SJSA1 (cell line): ENCODE measurements at regions not wholly inside any gene's neighbourhood (a gene's known extent, or its start where the extent isn't known, plus 50 kb on each side); places are given as distances from the start of the nearest gene placed in this dataset.

Source experiments
- DNase-seq, 2 experiments: peaks; one replicate each; pipeline ENCODE4 v3.0.0-alpha.2; 2015 to 2020; ENCODE audit warnings: low spot score in 2 of 2, low read depth in 1 of 2
- H3K27ac ChIP-seq: fragments of 250-450 bp; sonication (Bioruptor Pico); 2 replicates; pipeline ENCODE4 v1.5.1; 2020; ENCODE audit warnings: mild to moderate bottlenecking, moderate library complexity
- H3K27me3 ChIP-seq: fragments of 250-450 bp; sonication (Bioruptor Pico); replicated peaks from 2 replicates; pipeline ENCODE4 v1.5.1; 2020; ENCODE audit warnings: mild to moderate bottlenecking, moderate library complexity
- H3K36me3 ChIP-seq: fragments of 250-450 bp; sonication (Bioruptor Pico); 2 replicates; pipeline ENCODE4 v1.5.1; 2020; ENCODE audit warnings: mild to moderate bottlenecking
- H3K4me1 ChIP-seq: fragments of 250-450 bp; sonication (Bioruptor Pico); replicated peaks from 2 replicates; pipeline ENCODE4 v1.6.1; 2021; ENCODE audit warnings: mild to moderate bottlenecking
- H3K4me3 ChIP-seq: fragments of 250-450 bp; sonication (Bioruptor Pico); 2 replicates; pipeline ENCODE4 v1.5.1; 2020; ENCODE audit warnings: mild to moderate bottlenecking
- H3K9me3 ChIP-seq: fragments of 250-450 bp; sonication (Bioruptor Pico); replicated peaks from 2 replicates; pipeline ENCODE4 v1.5.1; 2020; ENCODE audit warnings: mild to moderate bottlenecking

DNA sequence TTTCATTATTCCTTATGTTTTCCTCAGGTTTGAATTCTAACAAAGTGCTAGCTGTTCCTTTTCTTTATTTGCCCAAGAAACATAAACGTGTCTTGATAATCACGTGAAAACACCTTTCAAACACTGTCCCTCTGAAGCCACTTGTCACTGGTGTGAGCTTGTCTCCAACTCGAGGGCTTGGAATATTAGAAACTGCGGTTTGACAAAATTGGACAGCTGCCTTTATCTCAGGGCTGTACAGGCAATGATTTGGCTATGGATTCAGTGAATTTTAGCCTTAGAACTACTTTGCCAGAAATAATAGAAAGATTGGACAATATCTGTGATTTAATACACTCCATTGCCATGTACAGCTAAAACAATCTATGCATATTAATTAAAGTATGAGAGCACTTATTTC, 763.0 kb upstream of the ACVR2A start:
- no peak for DNase-seq
- Histone ChIP-seq H3K4me3 (no peak overlapping the region), H3K27me3 (no peaks in the 10 kb centered on the region), H3K9me3 (no peaks in the 10 kb centered on the region), H3K36me3 (no peaks in the 10 kb centered on the region), H3K4me1 (no peaks in the 10 kb centered on the region), H3K27ac (no peak overlapping the region)

- H3K4me3 ChIP-seq: no peak overlapping the region
- no peaks in the 10 kb centered on the region for H3K27me3 ChIP-seq
- no peak overlapping the region for H3K27ac ChIP-seq
- DNase-seq: no peak
- H3K36me3 ChIP-seq: no peaks in the 10 kb centered on the region
- H3K4me1 ChIP-seq: no peaks in the 10 kb centered on the region
- no peaks in the 10 kb centered on the region for H3K9me3 ChIP-seq
These were observed 768.2 kb upstream of the ACVR2A start for GRCh38 chr2:147076634-147077033.

DNA sequence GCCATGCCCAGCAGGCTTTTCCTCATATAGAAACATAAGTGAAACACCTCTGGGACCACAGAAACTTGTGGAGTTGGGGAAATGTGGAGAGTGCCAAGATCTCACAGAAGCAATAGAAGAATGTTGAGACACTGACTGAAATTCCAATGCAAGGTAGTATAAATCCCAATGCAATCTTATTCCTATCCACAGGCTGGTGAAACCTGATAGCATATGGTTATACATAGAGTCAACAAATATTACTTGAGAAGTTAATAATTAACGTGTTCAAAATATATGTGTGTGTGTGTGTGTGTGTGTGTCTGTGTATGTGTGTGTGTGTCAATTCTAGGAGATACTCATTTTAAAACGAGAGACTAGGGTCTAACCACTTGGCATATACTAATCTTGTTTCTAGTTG, 776.8 kb upstream of the ACVR2A start:
- DNase-seq: no peak
- Histone ChIP-seq H3K4me3 (no peak overlapping the region), H3K36me3 (no peaks in the 10 kb centered on the region), H3K27ac (no peak overlapping the region), H3K9me3 (no peaks in the 10 kb centered on the region), H3K4me1 (no peaks in the 10 kb centered on the region), H3K27me3 (no peaks in the 10 kb centered on the region)

DNA sequence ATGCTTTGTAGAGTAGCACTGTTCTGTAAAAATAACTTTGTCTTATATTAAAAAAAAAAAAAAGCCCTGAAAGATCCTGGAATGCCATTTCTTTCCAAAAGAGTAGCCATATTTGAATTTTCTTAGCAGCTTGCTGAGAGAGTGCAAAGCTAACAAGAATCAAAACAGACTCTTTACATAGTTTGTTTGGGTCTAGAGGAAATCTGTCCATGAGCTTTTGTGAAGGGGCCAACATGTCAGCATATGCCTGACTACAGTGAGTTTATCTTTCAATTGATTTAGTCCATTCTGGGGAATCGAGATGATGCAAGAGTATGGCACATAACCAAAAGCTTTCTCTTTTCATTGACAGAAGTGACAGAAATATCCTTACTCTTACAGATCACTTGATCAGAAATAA, 777.7 kb upstream of the ACVR2A start:
- no peaks in the 10 kb centered on the region for H3K36me3 ChIP-seq
- no peak overlapping the region for H3K4me3 ChIP-seq
- DNase-seq: no peak
- H3K9me3 ChIP-seq: no peaks in the 10 kb centered on the region
- H3K27me3 ChIP-seq: no peaks in the 10 kb centered on the region
- no peak overlapping the region for H3K27ac ChIP-seq
- no peaks in the 10 kb centered on the region for H3K4me1 ChIP-seq

DNA sequence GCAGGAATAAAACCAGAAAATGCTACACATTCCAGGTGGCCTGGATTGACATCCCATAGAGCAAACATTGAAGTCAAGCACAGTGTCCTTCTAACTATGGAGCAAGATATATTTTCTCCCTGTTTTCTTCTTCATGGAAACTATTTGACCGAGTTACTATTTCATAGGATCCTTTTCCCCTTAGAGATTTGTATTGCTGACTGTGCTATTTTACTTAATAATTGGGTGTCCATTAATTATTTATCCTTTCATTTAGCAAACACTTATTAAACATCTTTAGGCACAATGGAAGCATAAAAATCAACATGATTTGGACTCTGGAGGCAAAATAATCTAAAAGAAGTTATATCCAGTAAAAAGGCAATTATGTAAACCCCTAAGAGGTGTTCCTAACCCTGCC, 782.8 kb upstream of the ACVR2A start:
- H3K27me3 ChIP-seq: no peaks in the 10 kb centered on the region
- H3K27ac ChIP-seq: no peak overlapping the region
- no peak for DNase-seq
- H3K9me3 ChIP-seq: no peaks in the 10 kb centered on the region
- no peaks in the 10 kb centered on the region for H3K4me1 ChIP-seq
- H3K36me3 ChIP-seq: no peaks in the 10 kb centered on the region
- H3K4me3 ChIP-seq: no peak overlapping the region

DNA sequence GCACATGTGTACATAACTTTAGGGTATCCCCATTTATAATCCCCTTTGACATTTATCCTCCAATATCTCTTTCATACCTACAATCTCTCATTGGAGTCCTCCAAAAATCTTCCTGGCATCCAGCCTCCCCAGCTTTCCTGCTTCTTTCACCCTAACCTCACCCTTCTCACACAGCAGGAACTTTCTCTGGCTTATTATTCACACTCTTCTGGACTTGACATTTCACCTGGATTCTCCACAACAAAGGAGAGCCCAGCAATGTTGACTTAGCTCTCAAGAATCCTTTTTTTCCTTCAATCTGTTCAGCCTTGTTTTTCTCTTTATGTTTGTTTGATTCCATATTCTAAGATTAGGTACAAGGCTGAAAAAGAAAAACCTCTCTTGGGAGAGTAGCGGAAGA, 783.6 kb upstream of the ACVR2A start:
- no peak overlapping the region for H3K27ac ChIP-seq
- no peak overlapping the region for H3K4me3 ChIP-seq
- no peaks in the 10 kb centered on the region for H3K36me3 ChIP-seq
- no peaks in the 10 kb centered on the region for H3K27me3 ChIP-seq
- no peak for DNase-seq
- no peaks in the 10 kb centered on the region for H3K4me1 ChIP-seq
- no peaks in the 10 kb centered on the region for H3K9me3 ChIP-seq

DNA sequence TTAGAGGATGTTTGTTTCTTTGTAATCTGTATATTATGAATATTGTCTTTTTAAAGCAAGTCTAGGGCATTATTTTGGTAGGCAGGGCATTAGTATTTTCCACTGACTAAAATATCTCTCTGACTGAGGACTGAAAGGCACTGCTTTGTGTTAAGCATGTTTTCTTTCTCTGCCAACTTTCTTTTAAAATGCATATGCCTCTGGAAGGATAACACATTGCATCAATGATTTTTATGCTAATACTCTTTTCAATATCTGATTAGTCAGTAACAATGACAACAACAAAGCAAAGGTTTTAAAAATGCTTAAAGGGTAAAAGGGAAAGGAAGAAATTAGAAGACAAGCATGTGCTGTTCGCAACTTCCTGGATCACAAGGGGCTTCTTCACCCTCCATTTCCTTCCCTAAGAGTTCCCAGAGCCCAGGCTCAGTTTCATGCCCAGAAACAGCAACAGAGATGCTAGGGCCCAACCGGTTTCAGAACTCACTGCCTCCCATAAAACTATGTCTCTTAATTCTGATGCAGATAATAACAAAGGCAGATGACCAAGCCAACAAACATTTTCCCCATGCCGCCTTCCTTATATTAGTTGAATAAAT, 786.8 kb upstream of the ACVR2A start:
- DNase-seq: no peak
- Histone ChIP-seq H3K27me3 (no peaks in the 10 kb centered on the region), H3K4me1 (no peaks in the 10 kb centered on the region), H3K9me3 (no peaks in the 10 kb centered on the region), H3K4me3 (no peak overlapping the region), H3K27ac (no peak overlapping the region), H3K36me3 (no peaks in the 10 kb centered on the region)

DNA sequence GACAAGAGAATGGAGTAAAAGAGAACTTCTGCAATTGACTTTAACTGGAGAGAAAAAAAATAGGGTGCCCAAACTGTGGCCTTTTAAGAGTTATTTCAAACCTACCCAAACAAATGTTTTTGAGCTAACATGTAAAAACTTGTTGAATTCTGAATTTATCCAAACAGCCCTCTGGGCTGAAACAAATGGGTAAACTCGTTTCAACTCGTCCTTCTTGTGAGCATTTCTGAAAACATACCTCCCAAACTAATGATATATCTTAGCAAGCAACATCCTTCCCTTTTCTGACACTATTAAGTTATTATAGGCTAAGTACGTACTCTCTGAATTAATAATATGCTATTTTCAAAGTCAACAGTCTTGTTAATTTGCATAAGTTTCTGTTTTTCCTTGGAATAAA, 793.0 kb upstream of the ACVR2A start:
- Histone ChIP-seq H3K27me3 (no peaks in the 10 kb centered on the region), H3K4me1 (no peaks in the 10 kb centered on the region), H3K4me3 (no peak overlapping the region), H3K27ac (no peak overlapping the region), H3K36me3 (no peaks in the 10 kb centered on the region), H3K9me3 (no peaks in the 10 kb centered on the region)
- DNase-seq: no peak

- H3K36me3 ChIP-seq: no peaks in the 10 kb centered on the region
- no peaks in the 10 kb centered on the region for H3K9me3 ChIP-seq
- no peak for DNase-seq
- H3K4me3 ChIP-seq: no peak overlapping the region
- H3K27ac ChIP-seq: no peak overlapping the region
- no peaks in the 10 kb centered on the region for H3K27me3 ChIP-seq
- H3K4me1 ChIP-seq: no peaks in the 10 kb centered on the region
These were observed 793.6 kb upstream of the ACVR2A start for GRCh38 chr2:147051248-147051647.

DNA sequence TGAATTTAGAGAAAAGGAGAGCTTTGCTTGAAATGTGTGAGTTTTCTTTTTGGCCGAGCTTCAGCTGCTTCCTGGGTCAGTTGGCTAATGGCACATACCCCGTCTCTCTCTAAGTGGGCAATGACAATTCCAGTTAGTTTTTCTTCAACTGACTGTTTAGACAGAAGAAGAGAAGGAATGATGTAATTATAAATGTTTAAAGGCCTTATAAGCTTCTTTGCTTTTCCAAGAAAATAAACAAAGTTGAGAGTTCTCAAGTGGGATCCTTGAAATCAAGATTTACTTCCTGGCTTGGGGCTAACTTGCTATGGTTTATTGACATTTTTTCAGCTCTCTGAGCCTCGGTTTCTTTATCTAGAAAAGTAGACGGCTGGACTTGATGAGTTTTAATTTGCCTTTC, 794.9 kb upstream of the ACVR2A start:
- no peak overlapping the region for H3K4me3 ChIP-seq
- no peaks in the 10 kb centered on the region for H3K9me3 ChIP-seq
- H3K27ac ChIP-seq: no peak overlapping the region
- no peaks in the 10 kb centered on the region for H3K36me3 ChIP-seq
- no peaks in the 10 kb centered on the region for H3K27me3 ChIP-seq
- no peak for DNase-seq
- H3K4me1 ChIP-seq: no peaks in the 10 kb centered on the region

DNA sequence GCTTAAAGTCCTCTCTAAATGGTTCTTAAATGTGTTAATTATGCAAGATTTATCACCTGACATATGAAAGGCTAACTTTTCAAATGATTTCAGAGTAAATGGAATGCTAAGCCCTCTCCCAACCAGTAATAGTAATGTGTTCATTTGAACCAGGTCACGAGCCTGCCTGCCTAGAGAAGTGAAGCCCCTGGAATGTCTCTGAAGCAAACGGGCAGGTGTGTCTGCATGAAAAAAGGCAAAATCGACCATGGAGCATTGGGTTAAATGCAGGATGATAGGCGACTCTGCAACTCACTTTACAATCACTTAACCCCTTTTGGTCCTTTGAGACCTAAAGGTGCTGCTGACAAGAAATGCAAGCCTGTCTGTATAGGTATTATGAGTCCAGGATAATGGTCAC, 798.4 kb upstream of the ACVR2A start:
- H3K27me3 ChIP-seq: no peaks in the 10 kb centered on the region
- no peak for DNase-seq
- H3K4me1 ChIP-seq: no peaks in the 10 kb centered on the region
- H3K36me3 ChIP-seq: no peaks in the 10 kb centered on the region
- no peaks in the 10 kb centered on the region for H3K9me3 ChIP-seq
- no peak overlapping the region for H3K27ac ChIP-seq
- no peak overlapping the region for H3K4me3 ChIP-seq

- H3K36me3 ChIP-seq: no peaks in the 10 kb centered on the region
- no peaks in the 10 kb centered on the region for H3K27me3 ChIP-seq
- no peaks in the 10 kb centered on the region for H3K4me1 ChIP-seq
- peak in 1 of 2 experiments; percentile 4 for DNase-seq
- H3K4me3 ChIP-seq: no peak overlapping the region
- no peak overlapping the region for H3K27ac ChIP-seq
- H3K9me3 ChIP-seq: no peaks in the 10 kb centered on the region
These were observed 799.7 kb upstream of the ACVR2A start for GRCh38 chr2:147045113-147045512.

- Histone ChIP-seq H3K4me1 (no peaks in the 10 kb centered on the region), H3K4me3 (no peak overlapping the region), H3K9me3 (no peaks in the 10 kb centered on the region), H3K27ac (no peak overlapping the region), H3K36me3 (no peaks in the 10 kb centered on the region), H3K27me3 (no peaks in the 10 kb centered on the region)
- DNase-seq: no peak
These were observed 803.7 kb upstream of the ACVR2A start for GRCh38 chr2:147041121-147041494.

DNA sequence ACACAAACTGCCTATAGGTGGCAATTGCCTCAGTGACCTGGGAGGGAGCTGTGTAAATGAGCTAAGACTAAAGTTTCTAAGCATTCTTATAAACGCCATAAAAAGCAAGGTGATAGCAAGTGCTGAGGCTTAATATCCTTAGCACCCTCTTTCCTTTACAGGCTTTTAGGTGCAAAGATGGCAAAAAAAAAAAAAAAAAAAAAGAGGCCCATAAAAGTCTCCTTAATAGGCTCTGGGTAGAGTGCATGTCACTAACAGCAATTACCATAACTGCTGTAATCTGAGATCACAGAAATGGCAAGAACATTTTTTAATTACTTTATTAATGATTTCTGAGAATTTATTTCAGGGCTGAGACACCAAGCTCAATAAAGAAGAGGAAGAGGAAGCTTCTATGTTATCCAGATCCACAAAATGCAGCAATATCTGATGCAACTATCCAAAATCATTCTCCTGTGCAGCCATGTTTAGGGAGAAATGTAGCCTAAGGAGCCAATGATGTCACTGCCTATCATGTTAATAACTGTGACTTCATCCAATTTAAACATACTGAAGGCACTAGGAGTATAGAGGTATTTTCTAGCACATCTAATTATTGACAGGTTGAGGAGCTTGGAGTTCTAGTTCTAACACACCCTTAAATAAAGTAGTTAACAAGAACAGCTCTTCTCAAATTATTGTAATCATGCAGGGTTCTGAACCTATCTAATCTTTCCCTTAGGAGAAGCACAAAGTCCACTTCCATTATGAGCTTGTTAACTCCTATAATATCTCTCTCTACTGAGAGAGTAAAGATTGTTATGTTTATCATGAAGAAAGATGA, 804.3 kb upstream of the ACVR2A start:
- DNase-seq: no peak
- H3K4me3 ChIP-seq: no peak overlapping the region
- no peaks in the 10 kb centered on the region for H3K36me3 ChIP-seq
- no peaks in the 10 kb centered on the region for H3K4me1 ChIP-seq
- no peaks in the 10 kb centered on the region for H3K27me3 ChIP-seq
- no peak overlapping the region for H3K27ac ChIP-seq
- no peaks in the 10 kb centered on the region for H3K9me3 ChIP-seq

DNA sequence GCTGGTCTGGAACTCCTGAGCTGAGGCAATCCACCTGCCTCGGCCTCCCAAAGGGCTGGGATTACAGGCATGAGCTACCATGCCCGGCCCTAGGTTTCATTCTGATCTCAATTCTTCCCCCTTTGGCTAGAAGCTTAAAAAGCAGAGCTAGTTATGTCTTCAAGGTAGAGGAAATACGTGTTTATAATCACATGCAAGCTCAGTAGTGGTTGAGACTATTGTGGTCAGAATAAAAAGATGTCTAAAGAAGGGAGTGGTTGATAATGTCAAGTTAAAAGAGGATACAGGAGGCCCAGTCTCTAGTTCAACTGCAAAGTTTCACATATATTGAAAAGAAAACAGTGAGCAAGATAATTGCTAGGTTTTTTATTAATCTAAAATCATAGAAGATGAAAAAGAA, 807.8 kb upstream of the ACVR2A start:
- H3K4me3 ChIP-seq: no peak overlapping the region
- H3K36me3 ChIP-seq: no peaks in the 10 kb centered on the region
- DNase-seq: no peak
- no peaks in the 10 kb centered on the region for H3K4me1 ChIP-seq
- H3K9me3 ChIP-seq: no peaks in the 10 kb centered on the region; the same call in 1 of the 2 replicates
- no peak overlapping the region for H3K27ac ChIP-seq
- no peaks in the 10 kb centered on the region for H3K27me3 ChIP-seq
